ENCODE measurements at regions not wholly inside any gene's neighbourhood (a gene's known extent, or its start where the extent isn't known, plus 50 kb on each side); places are given as distances from the start of the nearest gene placed in this dataset.

- DNase-seq, result no peak
Measured at GRCh38 chr18:23350188-23350587, 102.9 kb upstream of the RIOK3 start.

GRCh38 chr18:23351521-23351920, 101.6 kb upstream of the RIOK3 start:
- DNase-seq, result no peak

- DNase-seq, result no peak
Measured at GRCh38 chr18:23352042-23352441, 101.0 kb upstream of the RIOK3 start.

GRCh38 chr18:23353459-23353858, 99.6 kb upstream of the RIOK3 start:
- no peak for DNase-seq

- no peak for DNase-seq
Measured at GRCh38 chr18:23354625-23355024, 98.5 kb upstream of the RIOK3 start.

GRCh38 chr18:23355206-23355605, 97.9 kb upstream of the RIOK3 start:
- DNase-seq, result no peak

GRCh38 chr18:23356424-23356823, 96.7 kb upstream of the RIOK3 start:
- DNase-seq, result no peak

GRCh38 chr18:23356915-23357601, 96.0 kb upstream of the RIOK3 start:
- no peak for DNase-seq

- DNase-seq, result no peak
Measured at GRCh38 chr18:23357996-23358594, 95.0 kb upstream of the RIOK3 start.

- no peak for DNase-seq
Measured at GRCh38 chr18:23359421-23359820, 93.7 kb upstream of the RIOK3 start.

GRCh38 chr18:23363865-23364570, 89.1 kb upstream of the RIOK3 start:
- no peak for DNase-seq

- no peak for DNase-seq
Measured at GRCh38 chr18:23365602-23366001, 87.5 kb upstream of the RIOK3 start.

GRCh38 chr18:23369266-23369665, 83.8 kb upstream of the RIOK3 start:
- no peak for DNase-seq

GRCh38 chr18:23373570-23373969, 79.5 kb upstream of the RIOK3 start:
- no peak for DNase-seq

- DNase-seq, result peak; percentile 51
Measured at GRCh38 chr18:23377669-23378301, 75.3 kb upstream of the RIOK3 start.

- DNase-seq, result no peak
Measured at GRCh38 chr18:23378302-23378686, 74.8 kb upstream of the RIOK3 start.

GRCh38 chr18:23380001-23380550, 73.0 kb upstream of the RIOK3 start:
- DNase-seq, result no peak

- no peak for DNase-seq
Measured at GRCh38 chr18:23380817-23381216, 72.3 kb upstream of the RIOK3 start.

GRCh38 chr18:23383494-23383893, 69.6 kb upstream of the RIOK3 start:
- no peak for DNase-seq

- DNase-seq, result no peak
Measured at GRCh38 chr18:23384778-23385736, 68.0 kb upstream of the RIOK3 start.

- DNase-seq, result no peak
Measured at GRCh38 chr18:23386317-23386716, 66.8 kb upstream of the RIOK3 start.

GRCh38 chr18:23387265-23387664, 65.8 kb upstream of the RIOK3 start:
- DNase-seq, result no peak
